ENCODE measurements at regions not wholly inside any gene's neighbourhood (a gene's known extent, or its start where the extent isn't known, plus 50 kb on each side); places are given as distances from the start of the nearest gene placed in this dataset.

DNA sequence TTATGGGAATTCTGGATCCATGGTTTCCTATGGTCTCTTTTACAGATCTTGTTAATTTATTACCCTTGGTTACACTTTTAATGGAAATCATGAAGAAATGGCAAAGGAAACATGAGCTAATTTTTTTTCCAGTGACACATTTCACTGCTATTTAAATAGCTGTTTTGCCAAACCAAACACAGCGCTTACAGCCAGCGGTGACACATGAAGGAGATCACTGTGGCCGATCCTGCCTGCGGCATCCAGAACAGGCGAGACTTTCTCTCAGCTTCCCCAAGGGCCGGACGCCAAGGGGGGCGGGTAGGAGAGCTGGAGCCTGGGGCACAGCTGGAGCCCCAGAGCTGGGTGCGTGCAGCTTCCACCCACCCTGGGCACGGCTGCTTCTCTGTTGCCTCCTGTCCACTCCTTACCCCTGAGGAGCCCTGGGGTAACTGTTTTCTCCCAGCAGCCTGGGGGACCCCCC is 81.4 kb upstream of the PKDCC start:
- TF ChIP-seq, protein P1, sequence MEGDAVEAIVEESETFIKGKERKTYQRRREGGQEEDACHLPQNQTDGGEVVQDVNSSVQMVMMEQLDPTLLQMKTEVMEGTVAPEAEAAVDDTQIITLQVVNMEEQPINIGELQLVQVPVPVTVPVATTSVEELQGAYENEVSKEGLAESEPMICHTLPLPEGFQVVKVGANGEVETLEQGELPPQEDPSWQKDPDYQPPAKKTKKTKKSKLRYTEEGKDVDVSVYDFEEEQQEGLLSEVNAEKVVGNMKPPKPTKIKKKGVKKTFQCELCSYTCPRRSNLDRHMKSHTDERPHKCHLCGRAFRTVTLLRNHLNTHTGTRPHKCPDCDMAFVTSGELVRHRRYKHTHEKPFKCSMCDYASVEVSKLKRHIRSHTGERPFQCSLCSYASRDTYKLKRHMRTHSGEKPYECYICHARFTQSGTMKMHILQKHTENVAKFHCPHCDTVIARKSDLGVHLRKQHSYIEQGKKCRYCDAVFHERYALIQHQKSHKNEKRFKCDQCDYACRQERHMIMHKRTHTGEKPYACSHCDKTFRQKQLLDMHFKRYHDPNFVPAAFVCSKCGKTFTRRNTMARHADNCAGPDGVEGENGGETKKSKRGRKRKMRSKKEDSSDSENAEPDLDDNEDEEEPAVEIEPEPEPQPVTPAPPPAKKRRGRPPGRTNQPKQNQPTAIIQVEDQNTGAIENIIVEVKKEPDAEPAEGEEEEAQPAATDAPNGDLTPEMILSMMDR (IDR thresholded peaks at IDR 0.05; ENCODE audit: low read depth, low read length, missing input control) = no peak
- peak in 1 of 2 donors; percentile 73 for TF ChIP-seq EGR1 (IDR thresholded peaks at IDR 0.05; ENCODE audit: low read depth in 2 of 2)
- TF ChIP-seq, protein P2, sequence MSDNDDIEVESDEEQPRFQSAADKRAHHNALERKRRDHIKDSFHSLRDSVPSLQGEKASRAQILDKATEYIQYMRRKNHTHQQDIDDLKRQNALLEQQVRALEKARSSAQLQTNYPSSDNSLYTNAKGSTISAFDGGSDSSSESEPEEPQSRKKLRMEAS (IDR thresholded peaks at IDR 0.05) = no peak
- TF ChIP-seq JUND (IDR thresholded peaks at IDR 0.05) = peak; percentile 10 to 84
- TF ChIP-seq, protein P3, sequence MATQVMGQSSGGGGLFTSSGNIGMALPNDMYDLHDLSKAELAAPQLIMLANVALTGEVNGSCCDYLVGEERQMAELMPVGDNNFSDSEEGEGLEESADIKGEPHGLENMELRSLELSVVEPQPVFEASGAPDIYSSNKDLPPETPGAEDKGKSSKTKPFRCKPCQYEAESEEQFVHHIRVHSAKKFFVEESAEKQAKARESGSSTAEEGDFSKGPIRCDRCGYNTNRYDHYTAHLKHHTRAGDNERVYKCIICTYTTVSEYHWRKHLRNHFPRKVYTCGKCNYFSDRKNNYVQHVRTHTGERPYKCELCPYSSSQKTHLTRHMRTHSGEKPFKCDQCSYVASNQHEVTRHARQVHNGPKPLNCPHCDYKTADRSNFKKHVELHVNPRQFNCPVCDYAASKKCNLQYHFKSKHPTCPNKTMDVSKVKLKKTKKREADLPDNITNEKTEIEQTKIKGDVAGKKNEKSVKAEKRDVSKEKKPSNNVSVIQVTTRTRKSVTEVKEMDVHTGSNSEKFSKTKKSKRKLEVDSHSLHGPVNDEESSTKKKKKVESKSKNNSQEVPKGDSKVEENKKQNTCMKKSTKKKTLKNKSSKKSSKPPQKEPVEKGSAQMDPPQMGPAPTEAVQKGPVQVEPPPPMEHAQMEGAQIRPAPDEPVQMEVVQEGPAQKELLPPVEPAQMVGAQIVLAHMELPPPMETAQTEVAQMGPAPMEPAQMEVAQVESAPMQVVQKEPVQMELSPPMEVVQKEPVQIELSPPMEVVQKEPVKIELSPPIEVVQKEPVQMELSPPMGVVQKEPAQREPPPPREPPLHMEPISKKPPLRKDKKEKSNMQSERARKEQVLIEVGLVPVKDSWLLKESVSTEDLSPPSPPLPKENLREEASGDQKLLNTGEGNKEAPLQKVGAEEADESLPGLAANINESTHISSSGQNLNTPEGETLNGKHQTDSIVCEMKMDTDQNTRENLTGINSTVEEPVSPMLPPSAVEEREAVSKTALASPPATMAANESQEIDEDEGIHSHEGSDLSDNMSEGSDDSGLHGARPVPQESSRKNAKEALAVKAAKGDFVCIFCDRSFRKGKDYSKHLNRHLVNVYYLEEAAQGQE (IDR thresholded peaks at IDR 0.05) = no peak
- TF ChIP-seq YY1 (IDR thresholded peaks at IDR 0.05) = peak; percentile 56
- TF ChIP-seq, protein P4, sequence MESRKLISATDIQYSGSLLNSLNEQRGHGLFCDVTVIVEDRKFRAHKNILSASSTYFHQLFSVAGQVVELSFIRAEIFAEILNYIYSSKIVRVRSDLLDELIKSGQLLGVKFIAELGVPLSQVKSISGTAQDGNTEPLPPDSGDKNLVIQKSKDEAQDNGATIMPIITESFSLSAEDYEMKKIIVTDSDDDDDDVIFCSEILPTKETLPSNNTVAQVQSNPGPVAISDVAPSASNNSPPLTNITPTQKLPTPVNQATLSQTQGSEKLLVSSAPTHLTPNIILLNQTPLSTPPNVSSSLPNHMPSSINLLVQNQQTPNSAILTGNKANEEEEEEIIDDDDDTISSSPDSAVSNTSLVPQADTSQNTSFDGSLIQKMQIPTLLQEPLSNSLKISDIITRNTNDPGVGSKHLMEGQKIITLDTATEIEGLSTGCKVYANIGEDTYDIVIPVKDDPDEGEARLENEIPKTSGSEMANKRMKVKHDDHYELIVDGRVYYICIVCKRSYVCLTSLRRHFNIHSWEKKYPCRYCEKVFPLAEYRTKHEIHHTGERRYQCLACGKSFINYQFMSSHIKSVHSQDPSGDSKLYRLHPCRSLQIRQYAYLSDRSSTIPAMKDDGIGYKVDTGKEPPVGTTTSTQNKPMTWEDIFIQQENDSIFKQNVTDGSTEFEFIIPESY (IDR thresholded peaks at IDR 0.05) = no peak
- no peak for TF ChIP-seq TAF1 (conservative IDR thresholded peaks at IDR 0.05)
